Smooth muscle cell (in vitro differentiated cells): ENCODE measurements at regions not wholly inside any gene's neighbourhood (a gene's known extent, or its start where the extent isn't known, plus 50 kb on each side); places are given as distances from the start of the nearest gene placed in this dataset.

Source experiments
- DNase-seq: peaks from one replicate; lab custom pipeline; 2025; ENCODE audit not compliant: unreplicated experiment; lab: John Stamatoyannopoulos, UW
- H2AFZ ChIP-seq: fragments of 200-600 bp; sonication (generic); 2 replicates; pipeline ENCODE4 v1.6.0; 2016; ENCODE audit warnings: antibody characterized with exemption, low read depth, mild to moderate bottlenecking
- H3F3A ChIP-seq: fragments of 200-600 bp; sonication (generic); 2 replicates; pipeline ENCODE4 v1.6.0; 2017; ENCODE audit warnings: antibody characterized with exemption, low read depth
- H3K27ac ChIP-seq: fragments of 200-600 bp; sonication (generic); 2 replicates; pipeline ENCODE4 v1.5.1; 2016; ENCODE audit warnings: low read depth, mild to moderate bottlenecking
- H3K27me3 ChIP-seq: fragments of 200-600 bp; sonication (generic); 2 replicates; pipeline ENCODE4 v1.6.1; 2016; ENCODE audit warnings: low read depth, mild to moderate bottlenecking
- H3K36me3 ChIP-seq: fragments of 200-600 bp; sonication (generic); 2 replicates; pipeline ENCODE4 v1.5.1; 2016; ENCODE audit warnings: low read depth
- H3K4me1 ChIP-seq: fragments of 200-600 bp; sonication (generic); 2 replicates; pipeline ENCODE4 v1.5.1; 2016; ENCODE audit warnings: low read depth
- H3K4me2 ChIP-seq: fragments of 200-600 bp; sonication (generic); 2 replicates; pipeline ENCODE4 v1.6.0; 2016; ENCODE audit warnings: mild to moderate bottlenecking
- H3K4me3 ChIP-seq: fragments of 200-600 bp; sonication (generic); 2 replicates; pipeline ENCODE4 v1.5.1; 2016; ENCODE audit warnings: mild to moderate bottlenecking
- H3K79me2 ChIP-seq: fragments of 200-600 bp; sonication (generic); 2 replicates; pipeline ENCODE4 v1.6.0; 2016; ENCODE audit warnings: low read depth, mild to moderate bottlenecking
- H3K9ac ChIP-seq: fragments of 200-600 bp; sonication (generic); 2 replicates; pipeline ENCODE4 v1.6.0; 2016; ENCODE audit warnings: low read depth
- H3K9me3 ChIP-seq: fragments of 200-600 bp; sonication (generic); replicated peaks from 2 replicates; pipeline ENCODE4 v1.5.1; 2016; ENCODE audit warnings: low read depth
- H4K20me1 ChIP-seq: fragments of 200-600 bp; sonication (generic); 2 replicates; pipeline ENCODE4 v1.6.0; 2016; ENCODE audit warnings: low read depth
- WGBS: methylation state at CpG from one replicate; pipeline ENCODE4 v1.1.7; 2016; ENCODE audit warnings: low lambda C conversion rate; 5-methylcytosine and 5-hydroxymethylcytosine counted together
- TF ChIP-seq, protein P1 (sequence below): fragments of 200-600 bp; sonication (generic); IDR thresholded peaks from 2 replicates; pipeline ENCODE4 v1.5.1; 2017; ENCODE audit warnings: borderline replicate concordance, mild to moderate bottlenecking, antibody characterized with exemption; ENCODE audit not compliant: insufficient read depth, poor library complexity, severe bottlenecking

DNA sequence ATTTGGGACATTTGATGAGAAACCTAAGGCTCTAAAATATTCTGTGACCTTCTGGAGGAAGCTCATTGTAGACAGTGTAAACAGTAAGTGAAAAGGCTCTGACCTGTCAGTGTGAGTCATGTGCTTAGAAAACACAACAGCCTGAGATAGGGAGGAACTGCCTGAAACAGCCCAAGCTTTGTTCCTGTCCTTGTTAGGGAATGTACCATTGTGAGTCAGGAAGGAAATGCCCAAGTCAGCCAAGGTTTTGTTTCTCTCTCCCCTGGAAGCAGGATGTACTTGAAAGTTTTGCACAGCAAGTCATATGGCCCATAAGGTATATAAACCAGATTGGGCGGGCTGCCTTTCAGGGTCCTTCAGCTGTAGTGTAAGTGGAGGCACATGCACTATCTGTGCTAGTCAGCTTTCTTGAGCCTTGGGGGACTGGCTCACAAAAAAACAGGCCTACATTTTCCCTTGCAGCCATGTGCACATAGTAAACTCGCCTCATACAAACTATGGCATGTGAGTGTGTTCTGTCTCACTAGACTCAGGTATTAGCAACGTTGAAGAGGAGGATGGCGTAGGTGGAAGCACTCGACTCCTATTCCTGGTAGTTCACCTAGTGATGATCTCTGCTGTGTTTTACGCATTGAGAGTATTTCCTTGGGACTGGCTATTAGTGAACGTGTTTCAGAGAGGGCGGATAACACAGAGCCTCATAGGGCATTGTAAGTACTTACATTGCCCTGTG is 141.2 kb upstream of the KLHL1 start:
- DNase-seq, result no peak
- H3K4me2 ChIP-seq, result no peak overlapping the region
- no peaks in the 10 kb centered on the region for H3K4me1 ChIP-seq
- TF ChIP-seq, protein P1, sequence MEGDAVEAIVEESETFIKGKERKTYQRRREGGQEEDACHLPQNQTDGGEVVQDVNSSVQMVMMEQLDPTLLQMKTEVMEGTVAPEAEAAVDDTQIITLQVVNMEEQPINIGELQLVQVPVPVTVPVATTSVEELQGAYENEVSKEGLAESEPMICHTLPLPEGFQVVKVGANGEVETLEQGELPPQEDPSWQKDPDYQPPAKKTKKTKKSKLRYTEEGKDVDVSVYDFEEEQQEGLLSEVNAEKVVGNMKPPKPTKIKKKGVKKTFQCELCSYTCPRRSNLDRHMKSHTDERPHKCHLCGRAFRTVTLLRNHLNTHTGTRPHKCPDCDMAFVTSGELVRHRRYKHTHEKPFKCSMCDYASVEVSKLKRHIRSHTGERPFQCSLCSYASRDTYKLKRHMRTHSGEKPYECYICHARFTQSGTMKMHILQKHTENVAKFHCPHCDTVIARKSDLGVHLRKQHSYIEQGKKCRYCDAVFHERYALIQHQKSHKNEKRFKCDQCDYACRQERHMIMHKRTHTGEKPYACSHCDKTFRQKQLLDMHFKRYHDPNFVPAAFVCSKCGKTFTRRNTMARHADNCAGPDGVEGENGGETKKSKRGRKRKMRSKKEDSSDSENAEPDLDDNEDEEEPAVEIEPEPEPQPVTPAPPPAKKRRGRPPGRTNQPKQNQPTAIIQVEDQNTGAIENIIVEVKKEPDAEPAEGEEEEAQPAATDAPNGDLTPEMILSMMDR, result no peak
- no peaks in the 10 kb centered on the region for H4K20me1 ChIP-seq
- no peak overlapping the region for H3K27ac ChIP-seq
- no peaks in the 10 kb centered on the region for H3K79me2 ChIP-seq
- no peaks in the 10 kb centered on the region for H3F3A ChIP-seq
- no peak overlapping the region for H3K9ac ChIP-seq
- H3K9me3 ChIP-seq, result no peaks in the 10 kb centered on the region
- no peaks in the 10 kb centered on the region for H3K27me3 ChIP-seq
- WGBS, result 92% methylated on average over 8 of the region's 8 CpGs
- H3K36me3 ChIP-seq, result no peaks in the 10 kb centered on the region
- no peak overlapping the region for H3K4me3 ChIP-seq
- H2AFZ ChIP-seq, result no peak overlapping the region

- Histone ChIP-seq H3K79me2 (no peaks in the 10 kb centered on the region), H3K4me3 (no peak overlapping the region), H3K9ac (no peak overlapping the region), H3K27me3 (no peaks in the 10 kb centered on the region), H3K9me3 (no peaks in the 10 kb centered on the region), H3K4me1 (no peaks in the 10 kb centered on the region), H4K20me1 (no peaks in the 10 kb centered on the region), H3K4me2 (no peak overlapping the region), H3F3A (no peaks in the 10 kb centered on the region), H3K27ac (no peak overlapping the region), H2AFZ (no peak overlapping the region), H3K36me3 (no peaks in the 10 kb centered on the region)
- DNase-seq, result no peak
- TF ChIP-seq, protein P1, result no peak
Observed at GRCh38 chr13:70237131-70237530, 128.9 kb upstream of the KLHL1 start.

DNA sequence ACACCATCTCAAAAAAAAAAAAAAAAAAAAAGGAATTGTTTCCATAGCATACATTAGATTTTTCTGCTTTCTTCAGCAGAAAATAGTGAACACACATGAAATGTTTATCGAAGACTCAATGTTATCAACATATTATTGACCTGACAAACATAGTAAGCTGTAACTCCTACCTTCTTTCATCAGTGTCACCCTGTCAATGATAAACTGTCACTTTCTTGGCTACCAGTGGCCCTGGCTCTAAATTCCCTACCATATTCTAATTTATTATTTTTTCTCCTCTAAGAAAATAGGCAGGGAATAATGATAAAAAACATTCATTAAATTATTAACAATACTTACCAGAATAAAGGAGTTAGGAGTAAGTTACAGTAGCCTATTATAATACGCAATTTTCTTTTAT is 127.3 kb upstream of the KLHL1 start:
- TF ChIP-seq, protein P1, result no peak
- H3K9ac ChIP-seq, result no peak overlapping the region

GRCh38 chr13:70223911-70224310 is 115.7 kb upstream of the KLHL1 start:
- H3F3A ChIP-seq, result no peaks in the 10 kb centered on the region
- H3K9me3 ChIP-seq, result no peaks in the 10 kb centered on the region
- H3K27me3 ChIP-seq, result no peaks in the 10 kb centered on the region
- no peak overlapping the region for H3K4me3 ChIP-seq
- H3K27ac ChIP-seq, result no peak overlapping the region
- H4K20me1 ChIP-seq, result no peaks in the 10 kb centered on the region
- H3K79me2 ChIP-seq, result no peaks in the 10 kb centered on the region
- 95% methylated on average over 6 of the region's 6 CpGs for WGBS
- TF ChIP-seq, protein P1, result no peak
- no peak overlapping the region for H3K9ac ChIP-seq
- H2AFZ ChIP-seq, result no peak overlapping the region
- no peaks in the 10 kb centered on the region for H3K4me1 ChIP-seq
- no peak for DNase-seq
- no peaks in the 10 kb centered on the region for H3K36me3 ChIP-seq
- H3K4me2 ChIP-seq, result no peak overlapping the region

More for the DNA sequence above, 127.3 kb upstream of the KLHL1 start:
- 86% methylated on average over 2 of the region's 2 CpGs for WGBS
- Histone ChIP-seq H2AFZ (no peak overlapping the region), H3K9me3 (no peaks in the 10 kb centered on the region), H3K36me3 (no peaks in the 10 kb centered on the region), H3K4me2 (no peak overlapping the region), H4K20me1 (no peaks in the 10 kb centered on the region), H3K4me3 (no peak overlapping the region), H3K4me1 (no peaks in the 10 kb centered on the region), H3K27me3 (no peaks in the 10 kb centered on the region), H3K27ac (no peak overlapping the region), H3F3A (no peaks in the 10 kb centered on the region), H3K79me2 (no peaks in the 10 kb centered on the region)
- DNase-seq, result no peak
